Hepatocyte (in vitro differentiated cells): ENCODE measurements at regions not wholly inside any gene's neighbourhood (a gene's known extent, or its start where the extent isn't known, plus 50 kb on each side); places are given as distances from the start of the nearest gene placed in this dataset.

Source experiments
- DNase-seq: peaks from one replicate; pipeline ENCODE4 v3.0.0-alpha.2; 2016; ENCODE audit warnings: low spot score
- H2AFZ ChIP-seq: fragments of 200-600 bp; sonication (generic); 2 replicates; pipeline ENCODE4 v1.6.0; 2016; ENCODE audit warnings: antibody characterized with exemption, mild to moderate bottlenecking
- H3K27ac ChIP-seq: fragments of 200-600 bp; sonication (generic); 2 replicates; pipeline ENCODE4 v1.5.1; 2016; ENCODE audit warnings: mild to moderate bottlenecking
- H3K27me3 ChIP-seq: fragments of 200-600 bp; sonication (generic); 2 replicates; pipeline ENCODE4 v1.6.1; 2016
- H3K36me3 ChIP-seq: fragments of 200-600 bp; sonication (generic); replicated peaks from 2 replicates; pipeline ENCODE4 v1.5.1; 2016; ENCODE audit warnings: low read depth; ENCODE audit not compliant: insufficient read depth
- H3K4me1 ChIP-seq: fragments of 200-600 bp; sonication (generic); 2 replicates; pipeline ENCODE4 v1.5.1; 2016; ENCODE audit warnings: mild to moderate bottlenecking, moderate library complexity; ENCODE audit not compliant: insufficient read depth
- H3K4me2 ChIP-seq: fragments of 200-600 bp; sonication (generic); 2 replicates; pipeline ENCODE4 v1.6.0; 2016
- H3K4me3 ChIP-seq: fragments of 200-600 bp; sonication (generic); 2 replicates; pipeline ENCODE4 v1.5.1; 2016; ENCODE audit warnings: mild to moderate bottlenecking
- H3K79me2 ChIP-seq: fragments of 200-600 bp; sonication (generic); 2 replicates; pipeline ENCODE4 v1.6.0; 2017; ENCODE audit warnings: mild to moderate bottlenecking
- H3K9me2 ChIP-seq: fragments of 200-600 bp; sonication (generic); replicated peaks from 2 replicates; pipeline ENCODE4 v1.6.0; 2017; ENCODE audit warnings: mild to moderate bottlenecking; ENCODE audit not compliant: insufficient read depth
- H3K9me3 ChIP-seq: fragments of 200-600 bp; sonication (generic); 2 replicates; pipeline ENCODE4 v1.5.1; 2016; ENCODE audit warnings: low read depth, mild to moderate bottlenecking
- H4K20me1 ChIP-seq: fragments of 200-600 bp; sonication (generic); 2 replicates; pipeline ENCODE4 v1.6.0; 2016; ENCODE audit warnings: mild to moderate bottlenecking; ENCODE audit not compliant: insufficient read depth, poor library complexity, severe bottlenecking
- EZH2 ChIP-seq: fragments of 200-600 bp; sonication (generic); IDR thresholded peaks from 2 replicates; pipeline ENCODE4 v1.6.1; 2016; ENCODE audit warnings: antibody characterized with exemption, mild to moderate bottlenecking, borderline replicate concordance
- EZH2phosphoT487 ChIP-seq: fragments of 200-600 bp; sonication (generic); IDR thresholded peaks from one replicate; pipeline ENCODE4 v1.6.1; 2018; ENCODE audit warnings: antibody characterized with exemption, mild to moderate bottlenecking, low read depth, moderate library complexity; ENCODE audit not compliant: unreplicated experiment, severe bottlenecking
- WGBS: methylation state at CpG from one replicate; pipeline ENCODE4 v1.1.6; 2016; ENCODE audit warnings: low lambda C conversion rate; ENCODE audit errors: missing lambda C conversion rate; 5-methylcytosine and 5-hydroxymethylcytosine counted together
- TF ChIP-seq, protein P1 (sequence below): fragments of 200-600 bp; sonication (generic); IDR thresholded peaks from 2 replicates; pipeline ENCODE4 v1.5.1; 2016; ENCODE audit warnings: antibody characterized with exemption, mild to moderate bottlenecking; ENCODE audit not compliant: poor library complexity

DNA sequence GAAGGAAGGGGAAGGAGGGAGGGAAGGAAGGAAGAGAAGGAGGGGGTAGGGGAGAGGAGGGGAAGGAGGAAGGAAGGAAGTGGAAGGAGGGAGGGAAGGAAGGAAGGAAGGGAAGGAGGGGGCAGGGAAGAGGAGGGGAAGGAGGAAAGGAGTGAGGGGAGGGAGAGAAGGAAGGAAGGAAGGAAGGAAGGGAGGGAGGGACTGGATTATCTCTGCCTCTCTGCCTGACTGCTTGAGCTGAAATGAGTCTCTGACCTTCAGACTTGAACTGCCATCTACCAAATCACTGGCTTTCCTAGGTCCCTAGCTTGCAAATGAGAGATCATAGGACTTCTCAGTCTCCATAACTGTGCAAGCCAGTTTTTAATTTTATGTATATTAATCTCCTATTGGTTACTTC is 436.8 kb downstream of the PREX1 start:
- Histone ChIP-seq H3K4me3 (no peak overlapping the region), H3K79me2 (no peaks in the 10 kb centered on the region), H4K20me1 (no peaks in the 10 kb centered on the region), H3K9me3 (no peaks in the 10 kb centered on the region), H3K9me2 (no peaks in the 10 kb centered on the region), H3K4me1 (peaks cover 10% of the 10 kb centered on the region), H3K27me3 (no peaks in the 10 kb centered on the region), H2AFZ (no peak overlapping the region), H3K4me2 (no peak overlapping the region), H3K36me3 (no peaks in the 10 kb centered on the region), H3K27ac (no peak overlapping the region)
- DNase-seq, result no peak
- TF ChIP-seq EZH2phosphoT487, result no peak
- TF ChIP-seq, protein P1, sequence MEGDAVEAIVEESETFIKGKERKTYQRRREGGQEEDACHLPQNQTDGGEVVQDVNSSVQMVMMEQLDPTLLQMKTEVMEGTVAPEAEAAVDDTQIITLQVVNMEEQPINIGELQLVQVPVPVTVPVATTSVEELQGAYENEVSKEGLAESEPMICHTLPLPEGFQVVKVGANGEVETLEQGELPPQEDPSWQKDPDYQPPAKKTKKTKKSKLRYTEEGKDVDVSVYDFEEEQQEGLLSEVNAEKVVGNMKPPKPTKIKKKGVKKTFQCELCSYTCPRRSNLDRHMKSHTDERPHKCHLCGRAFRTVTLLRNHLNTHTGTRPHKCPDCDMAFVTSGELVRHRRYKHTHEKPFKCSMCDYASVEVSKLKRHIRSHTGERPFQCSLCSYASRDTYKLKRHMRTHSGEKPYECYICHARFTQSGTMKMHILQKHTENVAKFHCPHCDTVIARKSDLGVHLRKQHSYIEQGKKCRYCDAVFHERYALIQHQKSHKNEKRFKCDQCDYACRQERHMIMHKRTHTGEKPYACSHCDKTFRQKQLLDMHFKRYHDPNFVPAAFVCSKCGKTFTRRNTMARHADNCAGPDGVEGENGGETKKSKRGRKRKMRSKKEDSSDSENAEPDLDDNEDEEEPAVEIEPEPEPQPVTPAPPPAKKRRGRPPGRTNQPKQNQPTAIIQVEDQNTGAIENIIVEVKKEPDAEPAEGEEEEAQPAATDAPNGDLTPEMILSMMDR, result no peak
- TF ChIP-seq EZH2, result no peak

DNA sequence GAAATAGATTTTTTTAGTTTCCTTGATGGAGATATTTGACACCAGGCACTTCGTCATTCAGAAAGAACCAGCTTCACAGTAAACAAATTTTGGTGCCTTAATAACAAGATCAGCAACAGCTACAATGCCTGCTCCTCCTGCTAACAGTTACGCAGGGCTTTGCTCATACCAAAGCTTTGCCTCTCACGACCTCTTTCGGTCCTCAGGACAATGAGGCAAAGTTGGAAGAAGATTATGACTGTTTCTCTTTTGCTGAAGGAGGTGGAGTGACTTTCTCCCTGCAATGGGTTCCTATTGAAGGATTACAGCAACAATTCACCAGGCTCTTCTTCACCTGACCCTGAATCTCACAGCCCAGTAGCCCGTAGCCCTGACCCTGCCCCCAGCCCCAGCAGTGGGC is 440.1 kb downstream of the PREX1 start:
- Histone ChIP-seq H3K27me3 (no peaks in the 10 kb centered on the region), H3K79me2 (no peaks in the 10 kb centered on the region), H3K9me2 (no peaks in the 10 kb centered on the region), H4K20me1 (no peaks in the 10 kb centered on the region), H3K4me3 (no peak overlapping the region), H3K9me3 (no peaks in the 10 kb centered on the region), H2AFZ (no peak overlapping the region), H3K27ac (no peak overlapping the region), H3K36me3 (no peaks in the 10 kb centered on the region), H3K4me1 (no peaks in the 10 kb centered on the region), H3K4me2 (no peak overlapping the region)
- no peak for DNase-seq
- TF ChIP-seq EZH2phosphoT487 (no peak), EZH2 (no peak)
- TF ChIP-seq, protein P1, result no peak
- WGBS, result 70% methylated on average over 5 of the region's 5 CpGs

DNA sequence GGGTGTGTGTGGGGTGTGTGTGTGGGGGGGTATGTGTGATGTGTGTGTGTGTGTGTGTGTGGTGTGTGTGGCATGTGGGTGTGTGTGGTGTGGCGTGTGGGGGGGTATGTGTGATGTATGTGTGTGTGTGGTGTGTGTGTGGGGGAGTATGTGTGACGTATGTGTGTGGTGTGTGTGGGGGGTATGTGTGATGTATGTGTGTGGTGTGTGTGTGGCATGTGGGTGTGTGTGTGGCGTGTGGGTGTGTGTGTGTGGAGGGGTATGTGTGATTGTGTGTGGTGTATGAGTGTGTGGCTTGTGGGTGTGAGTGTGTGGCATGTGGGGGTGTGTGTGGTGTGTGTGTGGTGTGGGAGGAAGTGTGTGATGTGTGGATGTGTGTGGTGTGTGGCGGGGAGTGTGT is 442.3 kb downstream of the PREX1 start:
- H3K27ac ChIP-seq, result no peak overlapping the region
- TF ChIP-seq, protein P1, result no peak
- TF ChIP-seq EZH2phosphoT487 (no peak), EZH2 (no peak)
- no peak overlapping the region for H2AFZ ChIP-seq
- no peak for DNase-seq
- H3K9me2 ChIP-seq, result no peaks in the 10 kb centered on the region
- no peaks in the 10 kb centered on the region for H4K20me1 ChIP-seq
- no peaks in the 10 kb centered on the region for H3K9me3 ChIP-seq
- H3K4me1 ChIP-seq, result peaks cover 12% of the 10 kb centered on the region
- H3K27me3 ChIP-seq, result no peaks in the 10 kb centered on the region
- WGBS, result 100% methylated on average over 1 of the region's 4 CpGs
- no peaks in the 10 kb centered on the region for H3K79me2 ChIP-seq
- H3K4me3 ChIP-seq, result no peak overlapping the region
- no peaks in the 10 kb centered on the region for H3K36me3 ChIP-seq
- H3K4me2 ChIP-seq, result no peak overlapping the region

DNA sequence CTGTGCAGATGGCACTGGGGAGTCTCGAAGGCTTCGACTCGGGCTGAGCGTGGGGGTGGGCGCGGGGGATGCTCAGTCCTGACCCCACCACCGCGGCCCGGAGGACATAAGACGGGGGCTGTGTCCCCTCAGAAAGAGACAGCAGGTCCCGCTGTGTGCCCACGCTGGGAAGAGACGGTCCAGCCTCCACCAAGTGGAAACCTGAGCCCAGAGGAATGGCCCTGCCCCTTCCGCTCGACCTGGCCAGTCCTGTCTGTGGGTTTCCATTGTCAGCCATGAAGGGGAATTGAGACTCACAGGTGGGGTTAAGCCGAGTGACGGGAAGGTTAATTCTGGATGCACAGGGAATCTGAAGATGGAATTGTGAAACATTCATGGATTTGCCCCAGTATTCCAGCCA is 442.7 kb downstream of the PREX1 start:
- H3K9me2 ChIP-seq, result no peaks in the 10 kb centered on the region
- peaks cover 12% of the 10 kb centered on the region for H3K4me1 ChIP-seq
- no peak overlapping the region for H2AFZ ChIP-seq
- no peaks in the 10 kb centered on the region for H3K9me3 ChIP-seq
- no peaks in the 10 kb centered on the region for H3K36me3 ChIP-seq
- H4K20me1 ChIP-seq, result no peaks in the 10 kb centered on the region
- no peak overlapping the region for H3K27ac ChIP-seq
- TF ChIP-seq, protein P1, result no peak
- 91% methylated on average over 10 of the region's 17 CpGs for WGBS
- no peak overlapping the region for H3K4me2 ChIP-seq
- no peak overlapping the region for H3K4me3 ChIP-seq
- no peak for DNase-seq
- no peaks in the 10 kb centered on the region for H3K79me2 ChIP-seq
- no peaks in the 10 kb centered on the region for H3K27me3 ChIP-seq
